ENCODE measurements at regions not wholly inside any gene's neighbourhood (a gene's known extent, or its start where the extent isn't known, plus 50 kb on each side); places are given as distances from the start of the nearest gene placed in this dataset.
A peak's percentile ranks its signal among the peaks of the same experiment; 100 is the strongest.

GRCh38 chr10:78248651-78249464 lies 215.2 kb downstream of the RPS24 start:
- Histone ChIP-seq H3K4me3 (ENCODE audit: low read length) (no peak overlapping the region), H3K36me3 (ENCODE audit: control insufficient read depth in 2 of 3, insufficient read depth in 3 of 3, low read length in 3 of 3) (no peaks in the 10 kb centered on the region), H3K9me3 (ENCODE audit: control insufficient read depth in 2 of 3, low read length in 3 of 3) (no peaks in the 10 kb centered on the region), H3K4me1 (ENCODE audit: control insufficient read depth in 2 of 2, insufficient read depth in 2 of 2, low read length in 2 of 2) (peaks cover 0 to 6% of the 10 kb centered on the region in 2 donors), H3K27ac (ENCODE audit: low read depth, low read length) (no peak overlapping the region), H3K27me3 (ENCODE audit: control insufficient read depth in 2 of 2, insufficient read depth in 2 of 2, low read length in 2 of 2) (no peaks in the 10 kb centered on the region)
- DNase-seq (no peak), ATAC-seq (no peak)
- H3K9me3 Mint-ChIP-seq: peaks cover 0 to 11% (median 4%) of the 10 kb centered on the region in 11 donors
- ChIA-PET CTCF (interaction anchor here (1.6 kb wide), 1 partner anchor 12 kb away, joined by 3 read pairs; no protein-coding TSS in a partner anchor), POLR2A (no interaction called here)
- H3K27ac Mint-ChIP-seq: no peak overlapping the region
- H3K4me3 Mint-ChIP-seq: peak overlapping the region in 3 of 10 donors; percentile 16 to 32 (median 24)
- peaks cover 6 to 32% (median 12%) of the 10 kb centered on the region in 7 donors for H3K4me1 Mint-ChIP-seq
- intact Hi-C loops (cut with micrococcal nuclease): no loop called here
- H3K36me3 Mint-ChIP-seq: peaks cover 0 to 8% (median 0%) of the 10 kb centered on the region in 5 donors
- H3K27me3 Mint-ChIP-seq: peaks cover 10 to 26% (median 18%) of the 10 kb centered on the region in 5 donors

GRCh38 chr10:78249690-78250089 lies 216.0 kb downstream of the RPS24 start:
- no peaks in the 10 kb centered on the region for H3K36me3 ChIP-seq (ENCODE audit: control insufficient read depth in 2 of 3, insufficient read depth in 3 of 3, low read length in 3 of 3)
- no peaks in the 10 kb centered on the region for H3K9me3 ChIP-seq (ENCODE audit: control insufficient read depth in 2 of 3, low read length in 3 of 3)
- Mint-ChIP-seq H3K4me1 (peaks cover 6 to 32% (median 12%) of the 10 kb centered on the region in 7 donors), H3K27me3 (peaks cover 10 to 26% (median 14%) of the 10 kb centered on the region in 5 donors), H3K4me3 (no peak overlapping the region), H3K27ac (peak overlapping the region in 1 of 9 donors; percentile 12), H3K9me3 (peaks cover 0 to 7% (median 0%) of the 10 kb centered on the region in 11 donors), H3K36me3 (peaks cover 0 to 4% (median 0%) of the 10 kb centered on the region in 5 donors)
- intact Hi-C loops (cut with micrococcal nuclease): no loop called here
- ChIA-PET POLR2A (no interaction called here), CTCF (interaction anchor here (1.6 kb wide), 1 partner anchor 11 kb away, joined by 3 read pairs; no protein-coding TSS in a partner anchor)
- H3K4me1 ChIP-seq (ENCODE audit: control insufficient read depth in 2 of 2, insufficient read depth in 2 of 2, low read length in 2 of 2): peaks cover 0 to 6% of the 10 kb centered on the region in 2 donors
- ATAC-seq (no peak), DNase-seq (no peak)
- H3K27me3 ChIP-seq (ENCODE audit: control insufficient read depth in 2 of 2, insufficient read depth in 2 of 2, low read length in 2 of 2): no peaks in the 10 kb centered on the region
- no peak overlapping the region for H3K4me3 ChIP-seq (ENCODE audit: low read length)
- H3K27ac ChIP-seq (ENCODE audit: low read depth, low read length): no peak overlapping the region

- Mint-ChIP-seq H3K36me3 (peaks cover 0 to 4% (median 0%) of the 10 kb centered on the region in 5 donors), H3K27me3 (peaks cover 6 to 24% (median 13%) of the 10 kb centered on the region in 5 donors), H3K9me3 (peaks cover 0 to 4% (median 0%) of the 10 kb centered on the region in 11 donors), H3K4me3 (peak overlapping the region in 1 of 10 donors; percentile 22), H3K27ac (no peak overlapping the region), H3K4me1 (peaks cover 6 to 32% (median 12%) of the 10 kb centered on the region in 7 donors)
- ChIA-PET POLR2A (no interaction called here), CTCF (interaction anchor here (1.6 kb wide), 1 partner anchor 10 kb away, joined by 3 read pairs; no protein-coding TSS in a partner anchor)
- ATAC-seq (peak; percentile 89), DNase-seq (no peak)
- Histone ChIP-seq H3K4me3 (ENCODE audit: low read length) (no peak overlapping the region), H3K27me3 (ENCODE audit: control insufficient read depth in 2 of 2, insufficient read depth in 2 of 2, low read length in 2 of 2) (no peaks in the 10 kb centered on the region), H3K27ac (ENCODE audit: low read depth, low read length) (no peak overlapping the region), H3K36me3 (ENCODE audit: control insufficient read depth in 2 of 3, insufficient read depth in 3 of 3, low read length in 3 of 3) (no peaks in the 10 kb centered on the region), H3K9me3 (ENCODE audit: control insufficient read depth in 2 of 3, low read length in 3 of 3) (no peaks in the 10 kb centered on the region), H3K4me1 (ENCODE audit: control insufficient read depth in 2 of 2, insufficient read depth in 2 of 2, low read length in 2 of 2) (peaks cover 0 to 6% of the 10 kb centered on the region in 2 donors)
- intact Hi-C loops (cut with micrococcal nuclease): no loop called here
Measured at GRCh38 chr10:78250313-78251015, 216.8 kb downstream of the RPS24 start.

GRCh38 chr10:78251016-78251385 lies 217.3 kb downstream of the RPS24 start:
- Histone ChIP-seq H3K9me3 (ENCODE audit: control insufficient read depth in 2 of 3, low read length in 3 of 3) (no peaks in the 10 kb centered on the region), H3K27me3 (ENCODE audit: control insufficient read depth in 2 of 2, insufficient read depth in 2 of 2, low read length in 2 of 2) (no peaks in the 10 kb centered on the region), H3K36me3 (ENCODE audit: control insufficient read depth in 2 of 3, insufficient read depth in 3 of 3, low read length in 3 of 3) (no peaks in the 10 kb centered on the region), H3K4me1 (ENCODE audit: control insufficient read depth in 2 of 2, insufficient read depth in 2 of 2, low read length in 2 of 2) (peaks cover 0 to 6% of the 10 kb centered on the region in 2 donors), H3K4me3 (ENCODE audit: low read length) (no peak overlapping the region), H3K27ac (ENCODE audit: low read depth, low read length) (no peak overlapping the region)
- ChIA-PET CTCF (no interaction called here), POLR2A (no interaction called here)
- peaks cover 0 to 4% (median 0%) of the 10 kb centered on the region in 11 donors for H3K9me3 Mint-ChIP-seq
- ATAC-seq (no peak), DNase-seq (no peak)
- intact Hi-C loops (cut with micrococcal nuclease): no loop called here
- H3K36me3 Mint-ChIP-seq: peaks cover 0 to 4% (median 0%) of the 10 kb centered on the region in 5 donors
- no peak overlapping the region for H3K27ac Mint-ChIP-seq
- H3K27me3 Mint-ChIP-seq: peaks cover 6 to 24% (median 13%) of the 10 kb centered on the region in 5 donors
- peaks cover 6 to 32% (median 12%) of the 10 kb centered on the region in 7 donors for H3K4me1 Mint-ChIP-seq
- no peak overlapping the region for H3K4me3 Mint-ChIP-seq

GRCh38 chr10:78252286-78252685 lies 218.6 kb downstream of the RPS24 start:
- intact Hi-C loops (cut with micrococcal nuclease): no loop called here

GRCh38 chr10:78253063-78253853 lies 219.6 kb downstream of the RPS24 start:
- peaks cover 6 to 28% (median 12%) of the 10 kb centered on the region in 7 donors for H3K4me1 Mint-ChIP-seq
- Histone ChIP-seq H3K4me1 (ENCODE audit: control insufficient read depth in 2 of 2, insufficient read depth in 2 of 2, low read length in 2 of 2) (peaks cover 0 to 6% of the 10 kb centered on the region in 2 donors), H3K27me3 (ENCODE audit: control insufficient read depth in 2 of 2, insufficient read depth in 2 of 2, low read length in 2 of 2) (no peaks in the 10 kb centered on the region), H3K9me3 (ENCODE audit: control insufficient read depth in 2 of 3, low read length in 3 of 3) (no peaks in the 10 kb centered on the region), H3K27ac (ENCODE audit: low read depth, low read length) (no peak overlapping the region), H3K36me3 (ENCODE audit: control insufficient read depth in 2 of 3, insufficient read depth in 3 of 3, low read length in 3 of 3) (no peaks in the 10 kb centered on the region), H3K4me3 (ENCODE audit: low read length) (no peak overlapping the region)
- CTCF ChIA-PET: no interaction called here
- no peaks in the 10 kb centered on the region for H3K36me3 Mint-ChIP-seq
- intact Hi-C loops (cut with micrococcal nuclease): no loop called here
- POLR2A ChIA-PET: no interaction called here
- DNase-seq (no peak), ATAC-seq (no peak)
- H3K27ac Mint-ChIP-seq: no peak overlapping the region
- H3K27me3 Mint-ChIP-seq: peaks cover 4 to 19% (median 7%) of the 10 kb centered on the region in 5 donors
- no peaks in the 10 kb centered on the region for H3K9me3 Mint-ChIP-seq
- H3K4me3 Mint-ChIP-seq: no peak overlapping the region

More at GRCh38 chr10:78252286-78252685, 218.6 kb downstream of the RPS24 start:
- Histone ChIP-seq H3K4me3 (ENCODE audit: low read length) (no peak overlapping the region), H3K27ac (ENCODE audit: low read depth, low read length) (no peak overlapping the region), H3K27me3 (ENCODE audit: control insufficient read depth in 2 of 2, insufficient read depth in 2 of 2, low read length in 2 of 2) (no peaks in the 10 kb centered on the region), H3K4me1 (ENCODE audit: control insufficient read depth in 2 of 2, insufficient read depth in 2 of 2, low read length in 2 of 2) (peaks cover 0 to 6% of the 10 kb centered on the region in 2 donors), H3K36me3 (ENCODE audit: control insufficient read depth in 2 of 3, insufficient read depth in 3 of 3, low read length in 3 of 3) (no peaks in the 10 kb centered on the region), H3K9me3 (ENCODE audit: control insufficient read depth in 2 of 3, low read length in 3 of 3) (no peaks in the 10 kb centered on the region)
- ATAC-seq: no peak
- Mint-ChIP-seq H3K9me3 (peaks cover 0 to 2% (median 0%) of the 10 kb centered on the region in 11 donors), H3K27me3 (peaks cover 6 to 24% (median 13%) of the 10 kb centered on the region in 5 donors), H3K4me1 (peaks cover 6 to 32% (median 12%) of the 10 kb centered on the region in 7 donors), H3K27ac (no peak overlapping the region), H3K36me3 (no peaks in the 10 kb centered on the region), H3K4me3 (no peak overlapping the region)
- no peak for DNase-seq
- ChIA-PET POLR2A (no interaction called here), CTCF (no interaction called here)

Measured in naive thymus-derived CD4-positive, alpha-beta T cell (primary cell).